ENCODE measurements at regions not wholly inside any gene's neighbourhood (a gene's known extent, or its start where the extent isn't known, plus 50 kb on each side); places are given as distances from the start of the nearest gene placed in this dataset.

DNA sequence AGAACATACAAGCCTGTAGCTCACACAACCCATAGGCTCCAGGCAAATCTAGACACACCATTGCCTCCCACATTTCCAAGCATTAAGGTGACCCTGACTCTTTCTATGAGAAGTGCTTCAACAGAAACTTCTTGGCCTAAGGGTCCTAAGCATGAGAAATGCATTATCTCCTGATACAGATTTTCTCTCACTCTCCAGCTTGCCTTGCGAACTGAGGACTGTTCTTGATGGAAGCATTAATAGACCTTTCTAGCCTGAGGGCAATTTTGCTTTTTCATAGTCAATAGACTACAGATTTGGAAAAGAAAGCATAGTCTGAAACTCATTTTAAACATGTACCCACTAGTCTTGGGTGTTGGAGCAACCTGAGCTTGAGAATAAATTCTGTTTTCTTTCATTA, 1801.3 kb upstream of the PCDH7 start:
- TF ChIP-seq, protein P1, sequence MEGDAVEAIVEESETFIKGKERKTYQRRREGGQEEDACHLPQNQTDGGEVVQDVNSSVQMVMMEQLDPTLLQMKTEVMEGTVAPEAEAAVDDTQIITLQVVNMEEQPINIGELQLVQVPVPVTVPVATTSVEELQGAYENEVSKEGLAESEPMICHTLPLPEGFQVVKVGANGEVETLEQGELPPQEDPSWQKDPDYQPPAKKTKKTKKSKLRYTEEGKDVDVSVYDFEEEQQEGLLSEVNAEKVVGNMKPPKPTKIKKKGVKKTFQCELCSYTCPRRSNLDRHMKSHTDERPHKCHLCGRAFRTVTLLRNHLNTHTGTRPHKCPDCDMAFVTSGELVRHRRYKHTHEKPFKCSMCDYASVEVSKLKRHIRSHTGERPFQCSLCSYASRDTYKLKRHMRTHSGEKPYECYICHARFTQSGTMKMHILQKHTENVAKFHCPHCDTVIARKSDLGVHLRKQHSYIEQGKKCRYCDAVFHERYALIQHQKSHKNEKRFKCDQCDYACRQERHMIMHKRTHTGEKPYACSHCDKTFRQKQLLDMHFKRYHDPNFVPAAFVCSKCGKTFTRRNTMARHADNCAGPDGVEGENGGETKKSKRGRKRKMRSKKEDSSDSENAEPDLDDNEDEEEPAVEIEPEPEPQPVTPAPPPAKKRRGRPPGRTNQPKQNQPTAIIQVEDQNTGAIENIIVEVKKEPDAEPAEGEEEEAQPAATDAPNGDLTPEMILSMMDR (IDR thresholded peaks at IDR 0.05), result no peak
- TF ChIP-seq ZFX (IDR thresholded peaks at IDR 0.05; ENCODE audit: borderline replicate concordance), result no peak
- no peak overlapping the region for H3K27ac ChIP-seq

DNA sequence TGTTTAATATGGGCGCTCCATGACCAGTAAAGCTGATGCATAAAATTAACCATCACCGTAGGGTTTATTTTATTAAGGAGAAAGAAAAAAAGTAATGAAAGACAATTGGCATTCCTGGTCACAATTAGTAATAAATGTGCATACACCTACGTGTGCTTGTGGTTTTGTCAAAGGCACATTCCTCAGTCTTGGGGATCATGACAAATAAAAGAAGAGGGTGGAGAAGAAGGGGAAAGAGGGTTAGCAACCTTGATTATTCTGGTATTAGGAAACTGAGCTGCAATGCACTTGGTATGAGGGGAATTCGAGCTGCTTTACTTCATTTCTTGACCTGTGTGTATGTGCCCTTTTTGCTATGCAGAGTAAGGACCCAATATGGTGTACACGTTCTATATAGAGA, 1798.3 kb upstream of the PCDH7 start:
- no peak overlapping the region for H3K27ac ChIP-seq
- TF ChIP-seq, protein P1 (IDR thresholded peaks at IDR 0.05), result no peak
- no peak for TF ChIP-seq ZFX (IDR thresholded peaks at IDR 0.05; ENCODE audit: borderline replicate concordance)

DNA sequence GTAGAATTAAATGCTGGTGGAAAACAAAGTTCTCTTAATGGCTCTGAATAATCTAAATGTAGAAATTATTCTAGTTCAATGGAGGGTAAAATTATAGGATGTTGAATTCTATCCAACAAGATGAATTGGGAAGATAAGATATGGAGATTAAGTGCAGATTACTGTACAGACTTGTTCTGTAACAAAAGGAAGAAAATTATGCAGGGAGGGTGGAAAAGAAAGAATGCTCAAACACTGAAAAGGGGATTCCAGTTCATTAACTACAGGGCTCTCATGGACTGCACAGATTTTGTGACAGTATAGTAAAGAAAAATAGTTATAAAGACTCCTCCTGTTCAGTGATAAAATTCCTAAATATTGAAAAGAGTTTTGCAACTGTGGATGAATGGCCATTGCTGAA, 1794.0 kb upstream of the PCDH7 start:
- H3K27ac ChIP-seq, result peak overlapping the region; percentile 6; the same call in 1 of the 2 replicates
- TF ChIP-seq, protein P1 (IDR thresholded peaks at IDR 0.05), result no peak
- TF ChIP-seq ZFX (IDR thresholded peaks at IDR 0.05; ENCODE audit: borderline replicate concordance), result no peak

DNA sequence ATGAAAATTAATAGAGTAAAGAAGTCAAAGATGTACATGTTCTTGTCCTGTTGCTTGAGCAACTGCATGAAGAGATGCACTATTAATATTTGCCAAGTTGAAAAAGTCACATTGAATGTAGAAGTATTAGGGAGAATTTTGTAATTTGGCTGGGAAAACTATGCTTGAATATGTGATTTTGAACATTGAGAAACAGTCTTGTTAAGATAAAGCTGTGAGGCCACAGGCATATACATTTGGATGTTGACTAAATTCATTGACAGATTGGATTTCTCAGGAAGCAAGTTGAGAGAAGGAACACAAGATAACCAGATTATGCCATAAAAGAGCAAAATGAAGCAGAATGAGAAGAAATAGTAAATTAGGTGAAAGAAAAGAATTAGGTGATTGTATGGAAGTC, 1777.5 kb upstream of the PCDH7 start:
- no peak overlapping the region for H3K27ac ChIP-seq
- no peak for TF ChIP-seq ZFX (IDR thresholded peaks at IDR 0.05; ENCODE audit: borderline replicate concordance)
- TF ChIP-seq, protein P1 (IDR thresholded peaks at IDR 0.05), result no peak

DNA sequence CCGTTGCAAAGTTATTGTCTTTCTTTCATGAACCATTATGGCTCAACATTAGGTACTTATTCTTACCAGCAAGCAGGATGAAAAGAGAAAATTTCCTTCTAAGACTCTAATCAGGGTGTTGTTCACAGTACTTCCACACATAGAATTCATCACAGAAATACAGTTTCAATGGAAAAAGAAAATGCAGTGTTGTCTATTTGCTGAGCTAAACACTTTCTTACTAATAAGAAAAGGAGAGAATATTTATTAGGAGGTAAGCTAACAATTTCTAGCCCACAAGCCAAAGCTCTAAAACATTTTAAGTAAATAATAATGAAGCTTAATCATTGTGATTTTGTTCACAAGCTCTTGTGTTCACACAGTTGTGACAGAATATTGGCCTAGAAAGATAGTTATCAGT, 1772.8 kb upstream of the PCDH7 start:
- TF ChIP-seq, protein P1 (IDR thresholded peaks at IDR 0.05), result no peak
- no peak for TF ChIP-seq ZFX (IDR thresholded peaks at IDR 0.05; ENCODE audit: borderline replicate concordance)
- H3K27ac ChIP-seq, result no peak overlapping the region

DNA sequence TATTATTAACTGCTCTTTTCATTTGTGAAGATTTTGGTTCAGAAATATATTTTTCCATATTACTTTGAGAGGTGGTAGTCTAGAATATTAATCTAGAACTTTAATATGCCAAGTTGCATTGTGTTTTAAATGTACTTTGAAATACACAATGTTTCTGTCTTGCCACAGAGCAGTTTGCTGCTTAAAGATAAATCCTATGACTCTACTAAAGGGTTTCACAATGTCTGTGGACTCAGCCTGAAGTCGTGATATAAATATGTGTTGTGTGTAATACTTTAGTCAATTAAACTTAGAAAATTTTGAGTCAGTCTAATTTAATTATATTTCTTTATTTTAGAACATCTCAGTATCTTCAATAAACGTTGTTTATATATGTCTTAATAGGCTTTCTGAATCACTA, 1771.7 kb upstream of the PCDH7 start:
- TF ChIP-seq, protein P1 (IDR thresholded peaks at IDR 0.05), result no peak
- no peak for TF ChIP-seq ZFX (IDR thresholded peaks at IDR 0.05; ENCODE audit: borderline replicate concordance)
- H3K27ac ChIP-seq, result no peak overlapping the region

DNA sequence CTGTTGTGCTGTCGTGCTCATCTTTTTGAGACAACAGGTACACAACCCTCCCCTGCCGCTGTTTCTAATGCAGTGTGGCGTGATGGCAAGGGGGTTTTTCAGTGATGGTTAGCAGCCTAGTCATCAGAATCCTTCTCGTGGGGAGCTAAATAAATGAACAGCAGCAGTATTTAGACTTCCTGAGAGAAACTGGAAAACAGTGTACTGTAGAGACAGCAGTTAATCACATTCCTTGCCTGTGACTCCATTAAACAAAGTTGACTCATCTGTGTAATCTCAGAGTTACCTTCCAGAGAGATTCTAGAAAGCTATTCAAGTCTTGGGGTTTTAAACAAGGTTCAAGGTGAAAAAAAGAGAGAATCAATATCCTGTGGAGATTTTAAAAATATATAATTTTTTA, 1753.2 kb upstream of the PCDH7 start:
- TF ChIP-seq, protein P1 (IDR thresholded peaks at IDR 0.05), result no peak
- TF ChIP-seq ZFX (IDR thresholded peaks at IDR 0.05; ENCODE audit: borderline replicate concordance), result no peak
- no peak overlapping the region for H3K27ac ChIP-seq
